Liver (tissue), 8 donors: ENCODE measurements at regions not wholly inside any gene's neighbourhood (a gene's known extent, or its start where the extent isn't known, plus 50 kb on each side); places are given as distances from the start of the nearest gene placed in this dataset.

Experiments used
- DNase-seq: peaks from one replicate; pipeline ENCODE4 v3.0.0-alpha.2; 2017; ENCODE audit warnings: low spot score
- H3K27ac ChIP-seq, 2 donors: one replicate each; pipeline ENCODE4 v1.7.0; 2013; ENCODE audit warnings: inconsistent platforms in 2 of 2, low read length in 2 of 2, control low read depth in 1 of 2, low read depth in 1 of 2, mild to moderate bottlenecking in 1 of 2
- H3K27me3 ChIP-seq, 4 donors: one replicate each; pipeline versions ENCODE4 v1.6.1 to v1.7.0; 2013; ENCODE audit warnings: low read length in 3 of 4, inconsistent platforms in 1 of 4, mild to moderate bottlenecking in 1 of 4, moderate library complexity in 1 of 4; ENCODE audit not compliant: control insufficient read depth in 4 of 4, insufficient read depth in 4 of 4
- H3K36me3 ChIP-seq, 4 donors: one replicate each; pipeline versions ENCODE4 v1.6.1 to v1.7.0; 2013; ENCODE audit warnings: low read length in 3 of 4, mild to moderate bottlenecking in 3 of 4, low read depth in 1 of 4, moderate library complexity in 1 of 4; ENCODE audit not compliant: control insufficient read depth in 4 of 4, insufficient read depth in 3 of 4
- H3K4me1 ChIP-seq, 4 donors: one replicate each; pipeline versions ENCODE4 v1.6.1 to v1.7.0; 2013; ENCODE audit warnings: low read length in 3 of 4, mild to moderate bottlenecking in 3 of 4, moderate library complexity in 1 of 4; ENCODE audit not compliant: control insufficient read depth in 4 of 4, insufficient read depth in 4 of 4
- H3K4me3 ChIP-seq, 3 donors: one replicate each; pipeline versions ENCODE4 v1.6.1 to v1.7.0; 2013; ENCODE audit warnings: low read length in 3 of 3, control low read depth in 1 of 3, low read depth in 1 of 3, mild to moderate bottlenecking in 1 of 3
- H3K9ac ChIP-seq, 2 donors: one replicate each; pipeline ENCODE4 v1.7.0; 2013; ENCODE audit warnings: low read length in 2 of 2, mild to moderate bottlenecking in 2 of 2, moderate library complexity in 2 of 2, control low read depth in 1 of 2, low read depth in 1 of 2
- H3K9me3 ChIP-seq, 4 donors: one replicate each; pipeline versions ENCODE4 v1.6.1 to v1.7.0; 2013; ENCODE audit warnings: low read length in 3 of 4; ENCODE audit not compliant: control insufficient read depth in 4 of 4
- FOXA1 ChIP-seq: IDR thresholded peaks from 2 replicates; pipeline ENCODE4 v1.6.1; 2016; ENCODE audit warnings: antibody characterized with exemption
- FOXA2 ChIP-seq: IDR thresholded peaks from 2 replicates; pipeline ENCODE4 v1.6.1; 2016; ENCODE audit warnings: antibody characterized with exemption
- HNF4G ChIP-seq: IDR thresholded peaks from 2 replicates; pipeline ENCODE4 v1.6.1; 2016; ENCODE audit warnings: antibody characterized with exemption
- JUND ChIP-seq, 2 donors: IDR thresholded peaks; 2 replicates each; pipeline ENCODE4 v1.6.1; 2016; ENCODE audit warnings: antibody characterized with exemption in 2 of 2
- NR2F2 ChIP-seq: IDR thresholded peaks from 2 replicates; pipeline ENCODE4 v1.6.1; 2016; ENCODE audit warnings: antibody characterized with exemption
- RXRA ChIP-seq, 2 donors: IDR thresholded peaks; 2 replicates each; pipeline ENCODE4 v1.6.1; 2017 to 2018; ENCODE audit warnings: antibody characterized with exemption in 2 of 2, mild to moderate bottlenecking in 1 of 2
- SP1 ChIP-seq: IDR thresholded peaks from 2 replicates; pipeline ENCODE4 v1.6.1; 2018; ENCODE audit warnings: antibody characterized with exemption, mild to moderate bottlenecking
- TAF1 ChIP-seq: conservative IDR thresholded peaks from 2 replicates; pipeline ENCODE4 v1.6.1; 2016; ENCODE audit warnings: antibody characterized with exemption, mild to moderate bottlenecking
- YY1 ChIP-seq: IDR thresholded peaks from 2 replicates; pipeline ENCODE4 v1.6.1; 2016; ENCODE audit warnings: antibody characterized with exemption, mild to moderate bottlenecking
- WGBS: extraction: QIAGEN DNeasy Blood & Tissue Kit; methylation state at CpG from one replicate; pipeline ENCODE4 v1.1.7; 2013; 5-methylcytosine and 5-hydroxymethylcytosine counted together
- TF ChIP-seq, protein P1 (sequence below): IDR thresholded peaks from 2 replicates; pipeline ENCODE4 v1.6.1; 2016; ENCODE audit warnings: antibody characterized with exemption
- TF ChIP-seq, protein P2 (sequence below): IDR thresholded peaks from 2 replicates; pipeline ENCODE4 v1.6.1; 2016; ENCODE audit warnings: antibody characterized with exemption
- TF ChIP-seq, protein P3 (sequence below): IDR thresholded peaks from 2 replicates; pipeline ENCODE4 v1.6.1; 2016; ENCODE audit warnings: antibody characterized with exemption
- TF ChIP-seq, protein P4 (sequence below): IDR thresholded peaks from 2 replicates; pipeline ENCODE4 v1.6.1; 2016; ENCODE audit warnings: antibody characterized with exemption, mild to moderate bottlenecking
- TF ChIP-seq, protein P5 (sequence below): fragments of 150-350 bp; IDR thresholded peaks from 2 replicates; pipeline ENCODE4 v1.5.1; 2017; ENCODE audit warnings: improper control_type of control experiment, low read depth, low read length; ENCODE audit not compliant: missing input control
- donor health status: healthy.
- donor health status: healthy.
- donor health status: healthy.
- donor health status: healthy.
- donor health status: healthy.

DNA sequence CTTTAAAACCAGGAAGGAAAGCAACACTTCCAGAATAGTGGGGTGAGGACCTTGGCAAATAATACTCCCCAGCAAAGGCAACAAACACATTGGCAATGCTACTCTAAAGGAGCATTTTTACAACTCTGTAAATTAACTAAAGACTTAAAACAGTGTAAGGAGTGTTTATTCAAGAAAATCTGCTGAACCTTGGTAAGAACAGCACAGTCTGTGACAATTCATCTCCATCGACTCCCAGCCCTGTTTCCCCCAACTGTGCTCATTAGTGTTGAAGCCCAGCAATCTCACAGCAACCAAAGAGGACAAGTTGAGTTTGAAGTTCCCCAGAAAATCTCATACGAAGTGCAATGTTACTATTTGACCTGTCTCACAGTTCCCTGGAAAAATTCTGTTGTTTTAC, 884.9 kb downstream of the C6orf118 start:
- no peaks in the 10 kb centered on the region for H3K27me3 ChIP-seq
- H3K9me3 ChIP-seq, result peaks cover 0 to 3% (median 2%) of the 10 kb centered on the region in 4 donors
- TF ChIP-seq FOXA1, result no peak
- TF ChIP-seq, protein P1, sequence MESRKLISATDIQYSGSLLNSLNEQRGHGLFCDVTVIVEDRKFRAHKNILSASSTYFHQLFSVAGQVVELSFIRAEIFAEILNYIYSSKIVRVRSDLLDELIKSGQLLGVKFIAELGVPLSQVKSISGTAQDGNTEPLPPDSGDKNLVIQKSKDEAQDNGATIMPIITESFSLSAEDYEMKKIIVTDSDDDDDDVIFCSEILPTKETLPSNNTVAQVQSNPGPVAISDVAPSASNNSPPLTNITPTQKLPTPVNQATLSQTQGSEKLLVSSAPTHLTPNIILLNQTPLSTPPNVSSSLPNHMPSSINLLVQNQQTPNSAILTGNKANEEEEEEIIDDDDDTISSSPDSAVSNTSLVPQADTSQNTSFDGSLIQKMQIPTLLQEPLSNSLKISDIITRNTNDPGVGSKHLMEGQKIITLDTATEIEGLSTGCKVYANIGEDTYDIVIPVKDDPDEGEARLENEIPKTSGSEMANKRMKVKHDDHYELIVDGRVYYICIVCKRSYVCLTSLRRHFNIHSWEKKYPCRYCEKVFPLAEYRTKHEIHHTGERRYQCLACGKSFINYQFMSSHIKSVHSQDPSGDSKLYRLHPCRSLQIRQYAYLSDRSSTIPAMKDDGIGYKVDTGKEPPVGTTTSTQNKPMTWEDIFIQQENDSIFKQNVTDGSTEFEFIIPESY, result no peak
- TF ChIP-seq FOXA2, result no peak
- TF ChIP-seq SP1, result no peak
- TF ChIP-seq, protein P2, sequence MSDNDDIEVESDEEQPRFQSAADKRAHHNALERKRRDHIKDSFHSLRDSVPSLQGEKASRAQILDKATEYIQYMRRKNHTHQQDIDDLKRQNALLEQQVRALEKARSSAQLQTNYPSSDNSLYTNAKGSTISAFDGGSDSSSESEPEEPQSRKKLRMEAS, result no peak
- no peak for TF ChIP-seq NR2F2
- TF ChIP-seq YY1, result no peak
- no peak for TF ChIP-seq HNF4G
- TF ChIP-seq, protein P3, sequence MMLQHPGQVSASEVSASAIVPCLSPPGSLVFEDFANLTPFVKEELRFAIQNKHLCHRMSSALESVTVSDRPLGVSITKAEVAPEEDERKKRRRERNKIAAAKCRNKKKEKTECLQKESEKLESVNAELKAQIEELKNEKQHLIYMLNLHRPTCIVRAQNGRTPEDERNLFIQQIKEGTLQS, result no peak
- no peak for TF ChIP-seq JUND (IDR thresholded peaks at IDR 0.05)
- no peak for TF ChIP-seq TAF1
- no peak for TF ChIP-seq RXRA (IDR thresholded peaks at IDR 0.05)
- TF ChIP-seq, protein P4, sequence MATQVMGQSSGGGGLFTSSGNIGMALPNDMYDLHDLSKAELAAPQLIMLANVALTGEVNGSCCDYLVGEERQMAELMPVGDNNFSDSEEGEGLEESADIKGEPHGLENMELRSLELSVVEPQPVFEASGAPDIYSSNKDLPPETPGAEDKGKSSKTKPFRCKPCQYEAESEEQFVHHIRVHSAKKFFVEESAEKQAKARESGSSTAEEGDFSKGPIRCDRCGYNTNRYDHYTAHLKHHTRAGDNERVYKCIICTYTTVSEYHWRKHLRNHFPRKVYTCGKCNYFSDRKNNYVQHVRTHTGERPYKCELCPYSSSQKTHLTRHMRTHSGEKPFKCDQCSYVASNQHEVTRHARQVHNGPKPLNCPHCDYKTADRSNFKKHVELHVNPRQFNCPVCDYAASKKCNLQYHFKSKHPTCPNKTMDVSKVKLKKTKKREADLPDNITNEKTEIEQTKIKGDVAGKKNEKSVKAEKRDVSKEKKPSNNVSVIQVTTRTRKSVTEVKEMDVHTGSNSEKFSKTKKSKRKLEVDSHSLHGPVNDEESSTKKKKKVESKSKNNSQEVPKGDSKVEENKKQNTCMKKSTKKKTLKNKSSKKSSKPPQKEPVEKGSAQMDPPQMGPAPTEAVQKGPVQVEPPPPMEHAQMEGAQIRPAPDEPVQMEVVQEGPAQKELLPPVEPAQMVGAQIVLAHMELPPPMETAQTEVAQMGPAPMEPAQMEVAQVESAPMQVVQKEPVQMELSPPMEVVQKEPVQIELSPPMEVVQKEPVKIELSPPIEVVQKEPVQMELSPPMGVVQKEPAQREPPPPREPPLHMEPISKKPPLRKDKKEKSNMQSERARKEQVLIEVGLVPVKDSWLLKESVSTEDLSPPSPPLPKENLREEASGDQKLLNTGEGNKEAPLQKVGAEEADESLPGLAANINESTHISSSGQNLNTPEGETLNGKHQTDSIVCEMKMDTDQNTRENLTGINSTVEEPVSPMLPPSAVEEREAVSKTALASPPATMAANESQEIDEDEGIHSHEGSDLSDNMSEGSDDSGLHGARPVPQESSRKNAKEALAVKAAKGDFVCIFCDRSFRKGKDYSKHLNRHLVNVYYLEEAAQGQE, result no peak
- H3K36me3 ChIP-seq, result no peaks in the 10 kb centered on the region
- 57% methylated on average over 2 of the region's 2 CpGs for WGBS
- DNase-seq, result no peak
- H3K27ac ChIP-seq, result no peak overlapping the region
- no peak overlapping the region for H3K4me3 ChIP-seq
- no peaks in the 10 kb centered on the region for H3K4me1 ChIP-seq
- no peak overlapping the region for H3K9ac ChIP-seq

DNA sequence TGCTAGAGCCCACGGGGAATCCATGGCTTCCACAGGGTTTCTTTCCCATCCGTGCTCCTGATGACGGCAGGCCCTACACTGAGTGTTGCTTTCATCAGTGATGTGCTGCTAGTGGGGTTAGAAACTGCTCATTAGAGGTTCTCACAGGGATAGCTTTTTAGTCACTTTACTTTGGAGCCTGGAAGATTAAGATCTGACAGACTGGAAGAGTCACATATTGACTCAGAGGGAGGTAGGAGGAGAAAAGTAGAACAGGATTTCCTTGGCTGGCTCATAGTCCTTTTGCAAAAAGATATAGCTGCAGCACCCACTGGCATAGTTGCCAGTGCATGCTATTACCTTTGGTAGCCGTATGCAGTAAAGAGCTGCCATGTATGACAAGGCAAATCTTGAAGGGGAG, 890.3 kb downstream of the C6orf118 start:
- Histone ChIP-seq H3K27me3 (peaks cover 0 to 2% (median 0%) of the 10 kb centered on the region in 4 donors), H3K9me3 (peaks cover 0 to 3% (median 2%) of the 10 kb centered on the region in 4 donors), H3K4me3 (no peak overlapping the region), H3K9ac (no peak overlapping the region), H3K27ac (no peak overlapping the region), H3K4me1 (no peaks in the 10 kb centered on the region), H3K36me3 (no peaks in the 10 kb centered on the region)
- WGBS, result 69% methylated on average over 4 of the region's 4 CpGs
- no peak for TF ChIP-seq FOXA2
- no peak for TF ChIP-seq JUND (IDR thresholded peaks at IDR 0.05)
- TF ChIP-seq, protein P5, sequence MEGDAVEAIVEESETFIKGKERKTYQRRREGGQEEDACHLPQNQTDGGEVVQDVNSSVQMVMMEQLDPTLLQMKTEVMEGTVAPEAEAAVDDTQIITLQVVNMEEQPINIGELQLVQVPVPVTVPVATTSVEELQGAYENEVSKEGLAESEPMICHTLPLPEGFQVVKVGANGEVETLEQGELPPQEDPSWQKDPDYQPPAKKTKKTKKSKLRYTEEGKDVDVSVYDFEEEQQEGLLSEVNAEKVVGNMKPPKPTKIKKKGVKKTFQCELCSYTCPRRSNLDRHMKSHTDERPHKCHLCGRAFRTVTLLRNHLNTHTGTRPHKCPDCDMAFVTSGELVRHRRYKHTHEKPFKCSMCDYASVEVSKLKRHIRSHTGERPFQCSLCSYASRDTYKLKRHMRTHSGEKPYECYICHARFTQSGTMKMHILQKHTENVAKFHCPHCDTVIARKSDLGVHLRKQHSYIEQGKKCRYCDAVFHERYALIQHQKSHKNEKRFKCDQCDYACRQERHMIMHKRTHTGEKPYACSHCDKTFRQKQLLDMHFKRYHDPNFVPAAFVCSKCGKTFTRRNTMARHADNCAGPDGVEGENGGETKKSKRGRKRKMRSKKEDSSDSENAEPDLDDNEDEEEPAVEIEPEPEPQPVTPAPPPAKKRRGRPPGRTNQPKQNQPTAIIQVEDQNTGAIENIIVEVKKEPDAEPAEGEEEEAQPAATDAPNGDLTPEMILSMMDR, result no peak
- TF ChIP-seq, protein P1, result no peak
- TF ChIP-seq NR2F2, result no peak
- DNase-seq, result no peak
